ENCODE measurements at regions not wholly inside any gene's neighbourhood (a gene's known extent, or its start where the extent isn't known, plus 50 kb on each side); places are given as distances from the start of the nearest gene placed in this dataset.
A peak's percentile ranks its signal among the peaks of the same experiment; 100 is the strongest.

DNA sequence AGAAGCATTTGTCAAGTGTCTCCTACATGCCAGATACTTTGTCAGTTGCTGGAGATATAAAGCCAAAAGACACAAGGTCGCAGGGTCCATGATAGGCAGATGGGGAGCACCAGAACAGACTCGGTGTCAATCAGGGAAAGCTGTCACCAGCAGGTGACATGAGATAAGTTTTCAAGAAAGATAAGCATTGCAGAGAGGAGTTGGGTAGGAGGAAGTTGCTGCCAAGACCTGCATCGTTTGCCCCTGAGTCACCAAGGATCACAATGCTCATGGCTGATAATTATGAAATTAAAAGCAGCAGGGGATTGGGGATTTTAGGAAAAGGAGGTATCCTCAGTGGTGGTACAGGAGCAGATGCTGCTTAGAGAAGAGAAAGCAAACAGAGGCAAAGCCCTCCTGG lies 551.1 kb upstream of the CDH11 start:
- no peak overlapping the region for H3K4me3 Mint-ChIP-seq (ENCODE audit: unreplicated experiment)
- TF ChIP-seq CTCF (IDR thresholded peaks at IDR 0.05): no peak
- H3K36me3 Mint-ChIP-seq (ENCODE audit: low read depth): peaks cover 2% of the 10 kb centered on the region
- H3K4me1 Mint-ChIP-seq (ENCODE audit: low read depth): peaks cover 9% of the 10 kb centered on the region
- H3K9me3 Mint-ChIP-seq (ENCODE audit: low read depth): peaks cover 10% of the 10 kb centered on the region
- no peak overlapping the region for H3K27ac Mint-ChIP-seq (ENCODE audit: unreplicated experiment)
- DNase-seq (ENCODE audit: low spot score): no peak
- H3K27me3 Mint-ChIP-seq (ENCODE audit: low read depth): no peaks in the 10 kb centered on the region

GRCh38 chr16:65671071-65671470 lies 549.2 kb upstream of the CDH11 start:
- TF ChIP-seq CTCF (IDR thresholded peaks at IDR 0.05): no peak
- Mint-ChIP-seq H3K4me3 (ENCODE audit: unreplicated experiment) (no peak overlapping the region), H3K27ac (ENCODE audit: unreplicated experiment) (no peak overlapping the region), H3K27me3 (ENCODE audit: low read depth) (no peaks in the 10 kb centered on the region), H3K36me3 (ENCODE audit: low read depth) (peaks cover 2% of the 10 kb centered on the region), H3K9me3 (ENCODE audit: low read depth) (peaks cover 10% of the 10 kb centered on the region), H3K4me1 (ENCODE audit: low read depth) (peaks cover 12% of the 10 kb centered on the region)
- DNase-seq (ENCODE audit: low spot score): no peak

GRCh38 chr16:65668064-65668595 lies 546.3 kb upstream of the CDH11 start:
- Mint-ChIP-seq H3K36me3 (ENCODE audit: low read depth) (peaks cover 2% of the 10 kb centered on the region), H3K27me3 (ENCODE audit: low read depth) (no peaks in the 10 kb centered on the region), H3K4me1 (ENCODE audit: low read depth) (peaks cover 26% of the 10 kb centered on the region), H3K4me3 (ENCODE audit: unreplicated experiment) (no peak overlapping the region), H3K27ac (ENCODE audit: unreplicated experiment) (no peak overlapping the region), H3K9me3 (ENCODE audit: low read depth) (peaks cover 10% of the 10 kb centered on the region)
- no peak for TF ChIP-seq CTCF (IDR thresholded peaks at IDR 0.05)
- DNase-seq (ENCODE audit: low spot score): no peak

- H3K4me1 Mint-ChIP-seq (ENCODE audit: low read depth): peaks cover 22% of the 10 kb centered on the region
- H3K9me3 Mint-ChIP-seq (ENCODE audit: low read depth): peaks cover 6% of the 10 kb centered on the region
- H3K27ac Mint-ChIP-seq (ENCODE audit: unreplicated experiment): no peak overlapping the region
- no peak for DNase-seq (ENCODE audit: low spot score)
- peak; percentile 67 for TF ChIP-seq CTCF (IDR thresholded peaks at IDR 0.05)
- no peak overlapping the region for H3K4me3 Mint-ChIP-seq (ENCODE audit: unreplicated experiment)
- no peaks in the 10 kb centered on the region for H3K27me3 Mint-ChIP-seq (ENCODE audit: low read depth)
- peaks cover 2% of the 10 kb centered on the region for H3K36me3 Mint-ChIP-seq (ENCODE audit: low read depth)
These were observed 545.2 kb upstream of the CDH11 start for GRCh38 chr16:65667011-65667578.

- Mint-ChIP-seq H3K27ac (ENCODE audit: unreplicated experiment) (no peak overlapping the region), H3K27me3 (ENCODE audit: low read depth) (no peaks in the 10 kb centered on the region), H3K4me3 (ENCODE audit: unreplicated experiment) (no peak overlapping the region), H3K4me1 (ENCODE audit: low read depth) (peaks cover 22% of the 10 kb centered on the region), H3K9me3 (ENCODE audit: low read depth) (peaks cover under 1% of the 10 kb centered on the region), H3K36me3 (ENCODE audit: low read depth) (peaks cover under 1% of the 10 kb centered on the region)
- no peak for TF ChIP-seq CTCF (IDR thresholded peaks at IDR 0.05)
- DNase-seq (ENCODE audit: low spot score): no peak
These were observed 544.5 kb upstream of the CDH11 start for GRCh38 chr16:65666132-65666941.
